ENCODE measurements at regions not wholly inside any gene's neighbourhood (a gene's known extent, or its start where the extent isn't known, plus 50 kb on each side); places are given as distances from the start of the nearest gene placed in this dataset.

DNA sequence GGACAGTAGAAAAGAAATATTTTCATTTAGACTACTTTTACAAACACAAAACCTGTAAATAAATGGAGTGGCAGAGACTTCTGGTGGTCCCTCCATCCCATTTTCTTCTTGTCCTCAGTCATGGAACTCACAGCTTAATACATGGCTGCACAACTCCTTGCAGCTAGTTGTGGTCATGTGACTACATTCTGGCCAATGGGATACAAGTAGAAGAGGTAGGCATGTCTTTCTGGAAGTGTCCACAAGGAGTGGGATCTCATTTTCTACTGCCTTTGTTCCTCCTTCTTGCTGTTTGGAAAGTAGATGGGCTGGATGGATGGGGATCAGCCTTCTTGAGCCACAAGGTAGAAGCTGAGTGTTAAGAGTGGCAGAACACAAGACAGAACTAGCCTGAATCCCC, 555.8 kb downstream of the SATB2 start:
- TF ChIP-seq, protein P1, sequence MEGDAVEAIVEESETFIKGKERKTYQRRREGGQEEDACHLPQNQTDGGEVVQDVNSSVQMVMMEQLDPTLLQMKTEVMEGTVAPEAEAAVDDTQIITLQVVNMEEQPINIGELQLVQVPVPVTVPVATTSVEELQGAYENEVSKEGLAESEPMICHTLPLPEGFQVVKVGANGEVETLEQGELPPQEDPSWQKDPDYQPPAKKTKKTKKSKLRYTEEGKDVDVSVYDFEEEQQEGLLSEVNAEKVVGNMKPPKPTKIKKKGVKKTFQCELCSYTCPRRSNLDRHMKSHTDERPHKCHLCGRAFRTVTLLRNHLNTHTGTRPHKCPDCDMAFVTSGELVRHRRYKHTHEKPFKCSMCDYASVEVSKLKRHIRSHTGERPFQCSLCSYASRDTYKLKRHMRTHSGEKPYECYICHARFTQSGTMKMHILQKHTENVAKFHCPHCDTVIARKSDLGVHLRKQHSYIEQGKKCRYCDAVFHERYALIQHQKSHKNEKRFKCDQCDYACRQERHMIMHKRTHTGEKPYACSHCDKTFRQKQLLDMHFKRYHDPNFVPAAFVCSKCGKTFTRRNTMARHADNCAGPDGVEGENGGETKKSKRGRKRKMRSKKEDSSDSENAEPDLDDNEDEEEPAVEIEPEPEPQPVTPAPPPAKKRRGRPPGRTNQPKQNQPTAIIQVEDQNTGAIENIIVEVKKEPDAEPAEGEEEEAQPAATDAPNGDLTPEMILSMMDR (IDR thresholded peaks at IDR 0.05; ENCODE audit: insufficient read depth, low read depth, low read length), result no peak
- no peak for TF ChIP-seq EZH2 (IDR thresholded peaks at IDR 0.05; ENCODE audit: insufficient read depth, low read length)
